ENCODE measurements at regions not wholly inside any gene's neighbourhood (a gene's known extent, or its start where the extent isn't known, plus 50 kb on each side); places are given as distances from the start of the nearest gene placed in this dataset.

DNA sequence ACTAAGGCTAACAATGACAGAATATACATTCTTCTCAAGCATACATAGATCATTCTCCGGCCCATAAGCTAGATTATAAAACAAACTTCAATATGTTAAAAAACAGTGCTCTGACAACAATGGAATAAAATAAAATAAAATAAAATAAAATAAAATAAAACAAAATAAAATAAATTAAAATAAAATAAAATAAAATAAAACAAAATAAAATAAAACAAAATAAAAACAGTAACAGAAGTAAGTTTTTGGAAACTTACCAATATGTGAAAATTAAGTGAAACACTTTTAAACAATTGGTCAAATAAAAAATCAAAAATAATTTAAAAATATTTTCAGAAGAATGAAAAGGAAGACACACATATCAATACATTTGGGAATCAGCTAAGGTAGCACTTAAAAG lies 1785.8 kb upstream of the PCDH20 start:
- Mint-ChIP-seq H3K36me3 (ENCODE audit: low read depth) (no peaks in the 10 kb centered on the region), H3K9me3 (no peaks in the 10 kb centered on the region; the same call in 2 of the 3 replicates), H3K27me3 (ENCODE audit: insufficient read depth, low read depth, poor library complexity) (no peaks in the 10 kb centered on the region), H3K4me3 (no peak overlapping the region), H3K4me1 (peaks cover 2% of the 10 kb centered on the region; the same call in 1 of the 3 replicates), H3K27ac (no peak overlapping the region)
- no peaks in the 10 kb centered on the region for H4K20me1 ChIP-seq (replicated peaks; ENCODE audit: insufficient read depth)
- H3F3A ChIP-seq (replicated peaks; ENCODE audit: low read depth), result no peaks in the 10 kb centered on the region
- H3K4me1 ChIP-seq (ENCODE audit: insufficient read depth), result no peaks in the 10 kb centered on the region
- H3K9me2 ChIP-seq (ENCODE audit: insufficient read depth), result no peaks in the 10 kb centered on the region
- H3K36me3 ChIP-seq (ENCODE audit: insufficient read depth), result no peaks in the 10 kb centered on the region
- no peak overlapping the region for H2AFZ ChIP-seq
- no peak for TF ChIP-seq CREB1 (CRISPR knock-in tag; IDR thresholded peaks at IDR 0.05; ENCODE audit: low read depth)
- TF ChIP-seq, protein P1, sequence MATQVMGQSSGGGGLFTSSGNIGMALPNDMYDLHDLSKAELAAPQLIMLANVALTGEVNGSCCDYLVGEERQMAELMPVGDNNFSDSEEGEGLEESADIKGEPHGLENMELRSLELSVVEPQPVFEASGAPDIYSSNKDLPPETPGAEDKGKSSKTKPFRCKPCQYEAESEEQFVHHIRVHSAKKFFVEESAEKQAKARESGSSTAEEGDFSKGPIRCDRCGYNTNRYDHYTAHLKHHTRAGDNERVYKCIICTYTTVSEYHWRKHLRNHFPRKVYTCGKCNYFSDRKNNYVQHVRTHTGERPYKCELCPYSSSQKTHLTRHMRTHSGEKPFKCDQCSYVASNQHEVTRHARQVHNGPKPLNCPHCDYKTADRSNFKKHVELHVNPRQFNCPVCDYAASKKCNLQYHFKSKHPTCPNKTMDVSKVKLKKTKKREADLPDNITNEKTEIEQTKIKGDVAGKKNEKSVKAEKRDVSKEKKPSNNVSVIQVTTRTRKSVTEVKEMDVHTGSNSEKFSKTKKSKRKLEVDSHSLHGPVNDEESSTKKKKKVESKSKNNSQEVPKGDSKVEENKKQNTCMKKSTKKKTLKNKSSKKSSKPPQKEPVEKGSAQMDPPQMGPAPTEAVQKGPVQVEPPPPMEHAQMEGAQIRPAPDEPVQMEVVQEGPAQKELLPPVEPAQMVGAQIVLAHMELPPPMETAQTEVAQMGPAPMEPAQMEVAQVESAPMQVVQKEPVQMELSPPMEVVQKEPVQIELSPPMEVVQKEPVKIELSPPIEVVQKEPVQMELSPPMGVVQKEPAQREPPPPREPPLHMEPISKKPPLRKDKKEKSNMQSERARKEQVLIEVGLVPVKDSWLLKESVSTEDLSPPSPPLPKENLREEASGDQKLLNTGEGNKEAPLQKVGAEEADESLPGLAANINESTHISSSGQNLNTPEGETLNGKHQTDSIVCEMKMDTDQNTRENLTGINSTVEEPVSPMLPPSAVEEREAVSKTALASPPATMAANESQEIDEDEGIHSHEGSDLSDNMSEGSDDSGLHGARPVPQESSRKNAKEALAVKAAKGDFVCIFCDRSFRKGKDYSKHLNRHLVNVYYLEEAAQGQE (IDR thresholded peaks at IDR 0.05; ENCODE audit: unreplicated experiment), result no peak
- TF ChIP-seq EZH2 (IDR thresholded peaks at IDR 0.05; ENCODE audit: low read depth, unreplicated experiment), result no peak
- TF ChIP-seq ZNF331 (CRISPR knock-in tag; IDR thresholded peaks at IDR 0.05; ENCODE audit: low read depth), result no peak
- TF ChIP-seq, protein P2, sequence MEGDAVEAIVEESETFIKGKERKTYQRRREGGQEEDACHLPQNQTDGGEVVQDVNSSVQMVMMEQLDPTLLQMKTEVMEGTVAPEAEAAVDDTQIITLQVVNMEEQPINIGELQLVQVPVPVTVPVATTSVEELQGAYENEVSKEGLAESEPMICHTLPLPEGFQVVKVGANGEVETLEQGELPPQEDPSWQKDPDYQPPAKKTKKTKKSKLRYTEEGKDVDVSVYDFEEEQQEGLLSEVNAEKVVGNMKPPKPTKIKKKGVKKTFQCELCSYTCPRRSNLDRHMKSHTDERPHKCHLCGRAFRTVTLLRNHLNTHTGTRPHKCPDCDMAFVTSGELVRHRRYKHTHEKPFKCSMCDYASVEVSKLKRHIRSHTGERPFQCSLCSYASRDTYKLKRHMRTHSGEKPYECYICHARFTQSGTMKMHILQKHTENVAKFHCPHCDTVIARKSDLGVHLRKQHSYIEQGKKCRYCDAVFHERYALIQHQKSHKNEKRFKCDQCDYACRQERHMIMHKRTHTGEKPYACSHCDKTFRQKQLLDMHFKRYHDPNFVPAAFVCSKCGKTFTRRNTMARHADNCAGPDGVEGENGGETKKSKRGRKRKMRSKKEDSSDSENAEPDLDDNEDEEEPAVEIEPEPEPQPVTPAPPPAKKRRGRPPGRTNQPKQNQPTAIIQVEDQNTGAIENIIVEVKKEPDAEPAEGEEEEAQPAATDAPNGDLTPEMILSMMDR (conservative IDR thresholded peaks at IDR 0.05; ENCODE audit: low read depth in 2 of 2), result no peak
- TF ChIP-seq, protein P3, sequence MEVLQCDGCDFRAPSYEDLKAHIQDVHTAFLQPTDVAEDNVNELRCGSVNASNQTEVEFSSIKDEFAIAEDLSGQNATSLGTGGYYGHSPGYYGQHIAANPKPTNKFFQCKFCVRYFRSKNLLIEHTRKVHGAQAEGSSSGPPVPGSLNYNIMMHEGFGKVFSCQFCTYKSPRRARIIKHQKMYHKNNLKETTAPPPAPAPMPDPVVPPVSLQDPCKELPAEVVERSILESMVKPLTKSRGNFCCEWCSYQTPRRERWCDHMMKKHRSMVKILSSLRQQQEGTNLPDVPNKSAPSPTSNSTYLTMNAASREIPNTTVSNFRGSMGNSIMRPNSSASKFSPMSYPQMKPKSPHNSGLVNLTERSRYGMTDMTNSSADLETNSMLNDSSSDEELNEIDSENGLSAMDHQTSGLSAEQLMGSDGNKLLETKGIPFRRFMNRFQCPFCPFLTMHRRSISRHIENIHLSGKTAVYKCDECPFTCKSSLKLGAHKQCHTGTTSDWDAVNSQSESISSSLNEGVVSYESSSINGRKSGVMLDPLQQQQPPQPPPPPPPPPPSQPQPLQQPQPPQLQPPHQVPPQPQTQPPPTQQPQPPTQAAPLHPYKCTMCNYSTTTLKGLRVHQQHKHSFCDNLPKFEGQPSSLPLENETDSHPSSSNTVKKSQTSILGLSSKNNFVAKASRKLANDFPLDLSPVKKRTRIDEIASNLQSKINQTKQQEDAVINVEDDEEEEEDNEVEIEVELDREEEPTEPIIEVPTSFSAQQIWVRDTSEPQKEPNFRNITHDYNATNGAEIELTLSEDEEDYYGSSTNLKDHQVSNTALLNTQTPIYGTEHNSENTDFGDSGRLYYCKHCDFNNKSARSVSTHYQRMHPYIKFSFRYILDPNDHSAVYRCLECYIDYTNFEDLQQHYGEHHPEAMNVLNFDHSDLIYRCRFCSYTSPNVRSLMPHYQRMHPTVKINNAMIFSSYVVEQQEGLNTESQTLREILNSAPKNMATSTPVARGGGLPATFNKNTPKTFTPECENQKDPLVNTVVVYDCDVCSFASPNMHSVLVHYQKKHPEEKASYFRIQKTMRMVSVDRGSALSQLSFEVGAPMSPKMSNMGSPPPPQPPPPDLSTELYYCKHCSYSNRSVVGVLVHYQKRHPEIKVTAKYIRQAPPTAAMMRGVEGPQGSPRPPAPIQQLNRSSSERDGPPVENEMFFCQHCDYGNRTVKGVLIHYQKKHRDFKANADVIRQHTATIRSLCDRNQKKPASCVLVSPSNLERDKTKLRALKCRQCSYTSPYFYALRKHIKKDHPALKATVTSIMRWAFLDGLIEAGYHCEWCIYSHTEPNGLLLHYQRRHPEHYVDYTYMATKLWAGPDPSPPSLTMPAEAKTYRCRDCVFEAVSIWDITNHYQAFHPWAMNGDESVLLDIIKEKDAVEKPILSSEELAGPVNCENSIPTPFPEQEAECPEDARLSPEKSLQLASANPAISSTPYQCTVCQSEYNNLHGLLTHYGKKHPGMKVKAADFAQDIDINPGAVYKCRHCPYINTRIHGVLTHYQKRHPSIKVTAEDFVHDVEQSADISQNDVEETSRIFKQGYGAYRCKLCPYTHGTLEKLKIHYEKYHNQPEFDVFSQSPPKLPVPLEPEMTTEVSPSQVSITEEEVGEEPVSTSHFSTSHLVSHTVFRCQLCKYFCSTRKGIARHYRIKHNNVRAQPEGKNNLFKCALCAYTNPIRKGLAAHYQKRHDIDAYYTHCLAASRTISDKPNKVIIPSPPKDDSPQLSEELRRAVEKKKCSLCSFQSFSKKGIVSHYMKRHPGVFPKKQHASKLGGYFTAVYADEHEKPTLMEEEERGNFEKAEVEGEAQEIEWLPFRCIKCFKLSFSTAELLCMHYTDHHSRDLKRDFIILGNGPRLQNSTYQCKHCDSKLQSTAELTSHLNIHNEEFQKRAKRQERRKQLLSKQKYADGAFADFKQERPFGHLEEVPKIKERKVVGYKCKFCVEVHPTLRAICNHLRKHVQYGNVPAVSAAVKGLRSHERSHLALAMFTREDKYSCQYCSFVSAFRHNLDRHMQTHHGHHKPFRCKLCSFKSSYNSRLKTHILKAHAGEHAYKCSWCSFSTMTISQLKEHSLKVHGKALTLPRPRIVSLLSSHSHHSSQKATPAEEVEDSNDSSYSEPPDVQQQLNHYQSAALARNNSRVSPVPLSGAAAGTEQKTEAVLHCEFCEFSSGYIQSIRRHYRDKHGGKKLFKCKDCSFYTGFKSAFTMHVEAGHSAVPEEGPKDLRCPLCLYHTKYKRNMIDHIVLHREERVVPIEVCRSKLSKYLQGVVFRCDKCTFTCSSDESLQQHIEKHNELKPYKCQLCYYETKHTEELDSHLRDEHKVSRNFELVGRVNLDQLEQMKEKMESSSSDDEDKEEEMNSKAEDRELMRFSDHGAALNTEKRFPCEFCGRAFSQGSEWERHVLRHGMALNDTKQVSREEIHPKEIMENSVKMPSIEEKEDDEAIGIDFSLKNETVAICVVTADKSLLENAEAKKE (CRISPR knock-in tag; IDR thresholded peaks at IDR 0.05), result no peak
- no peak for TF ChIP-seq POLR2AphosphoS5 (IDR thresholded peaks at IDR 0.05; ENCODE audit: low read depth)
- H3K79me2 ChIP-seq (replicated peaks; ENCODE audit: insufficient read depth), result no peaks in the 10 kb centered on the region
- no peak overlapping the region for H3K4me3 ChIP-seq
- DNase-seq (ENCODE audit: low spot score), result no peak
- no peak for ATAC-seq
- no peak overlapping the region for H3K4me2 ChIP-seq
- H3K27ac ChIP-seq (ENCODE audit: low read depth), result no peak overlapping the region
- no peaks in the 10 kb centered on the region for H3K27me3 ChIP-seq (ENCODE audit: insufficient read depth)

Data from GM23338 (cell line).